Activated CD8-positive, alpha-beta T cell treated with anti-CD3 and anti-CD28 coated beads for 36 hours (primary cell): ENCODE measurements at regions not wholly inside any gene's neighbourhood (a gene's known extent, or its start where the extent isn't known, plus 50 kb on each side); places are given as distances from the start of the nearest gene placed in this dataset.
"Not testable (repeated sequence)": the region's sequence is repeated elsewhere in the genome, so short reads cannot be mapped to it uniquely, and the experiment has no call there.

Experiments
- ATAC-seq: fragments of 200-7000 bp; cut with Tn5 transposase; one replicate; pipeline ENCODE4 v1.10.0; 2021; ENCODE audit warnings: mild to moderate bottlenecking, moderate library complexity
- CTCF ChIA-PET: fragments of 350-600 bp; sonication (Branson Sonifier 250); formaldehyde crosslinking; loops from one replicate; lab custom pipeline; 2021; ENCODE audit warnings: antibody characterized with exemption; lab: Charles Lee
- POLR2A ChIA-PET: fragments of 350-600 bp; sonication (Branson Sonifier 250); formaldehyde crosslinking; loops from one replicate; lab custom pipeline; 2021; ENCODE audit warnings: antibody characterized with exemption; lab: Charles Lee
- DNase-seq: peaks from one replicate; pipeline ENCODE4 v3.0.0-alpha.2; 2020
- H3K27ac Mint-ChIP-seq: one replicate; pipeline ENCODE4 v1.8.0; 2021; ENCODE audit warnings: mild to moderate bottlenecking, mixed read lengths
- H3K27me3 Mint-ChIP-seq: one replicate; pipeline ENCODE4 v1.8.0; 2021; ENCODE audit warnings: mixed read lengths
- H3K36me3 Mint-ChIP-seq: one replicate; pipeline ENCODE4 v1.8.0; 2021; ENCODE audit warnings: low read depth, mixed read lengths
- H3K4me1 Mint-ChIP-seq: one replicate; pipeline ENCODE4 v1.8.0; 2021; ENCODE audit warnings: low read depth, mixed read lengths
- H3K4me3 Mint-ChIP-seq: one replicate; pipeline ENCODE4 v1.8.0; 2021; ENCODE audit warnings: mild to moderate bottlenecking, moderate library complexity, mixed read lengths
- H3K9me3 Mint-ChIP-seq: one replicate; pipeline ENCODE4 v1.8.0; 2021; ENCODE audit warnings: mixed read lengths
- intact Hi-C: fragments of 100-400 bp; cut with micrococcal nuclease; formaldehyde crosslinking; loops from one replicate; pipeline ENCODE4 v1.10.0; 2022
- TF ChIP-seq, protein P1 (sequence below): fragments of 200-600 bp; IDR thresholded peaks from one replicate; pipeline ENCODE4 v1.8.0; 2022; ENCODE audit warnings: antibody characterized with exemption, mild to moderate bottlenecking

DNA sequence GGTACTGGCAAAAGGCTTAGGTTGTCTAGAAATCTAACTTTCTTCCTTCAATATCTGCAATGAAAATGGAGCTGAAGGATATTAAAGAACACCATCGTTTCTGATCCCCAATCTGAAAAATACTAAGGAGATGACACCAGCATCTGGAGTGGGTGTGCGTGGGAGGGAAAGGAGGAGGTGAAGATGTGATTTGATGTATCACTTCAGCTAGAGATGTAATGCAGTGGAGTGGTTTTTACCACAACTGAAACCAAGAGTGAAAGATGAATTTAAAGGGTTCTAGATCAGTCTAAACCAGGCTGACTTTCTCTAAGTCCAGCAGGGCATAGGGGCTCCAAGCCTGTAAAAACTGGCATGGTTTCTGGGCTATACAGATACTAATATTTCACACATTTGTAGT is 148.4 kb downstream of the AKAP11 start:
- ChIA-PET POLR2A (interaction anchor here (0.6 to 1.8 kb wide), 3 partner anchors 14 to 330 kb away, joined by 3 to 5 read pairs (median 4); no protein-coding TSS in a partner anchor), CTCF (interaction anchor here (1.0 to 2.4 kb wide), 2 partner anchors 9 to 87 kb away, joined by 5 to 7 read pairs; no protein-coding TSS in a partner anchor)
- H3K27ac Mint-ChIP-seq = peak overlapping the region; percentile 7
- peaks cover 4% of the 10 kb centered on the region for H3K9me3 Mint-ChIP-seq
- intact Hi-C loops = no loop called here
- ATAC-seq (peak; percentile 88), DNase-seq (peak; percentile 82)
- peaks cover 39% of the 10 kb centered on the region for H3K36me3 Mint-ChIP-seq
- TF ChIP-seq, protein P1, sequence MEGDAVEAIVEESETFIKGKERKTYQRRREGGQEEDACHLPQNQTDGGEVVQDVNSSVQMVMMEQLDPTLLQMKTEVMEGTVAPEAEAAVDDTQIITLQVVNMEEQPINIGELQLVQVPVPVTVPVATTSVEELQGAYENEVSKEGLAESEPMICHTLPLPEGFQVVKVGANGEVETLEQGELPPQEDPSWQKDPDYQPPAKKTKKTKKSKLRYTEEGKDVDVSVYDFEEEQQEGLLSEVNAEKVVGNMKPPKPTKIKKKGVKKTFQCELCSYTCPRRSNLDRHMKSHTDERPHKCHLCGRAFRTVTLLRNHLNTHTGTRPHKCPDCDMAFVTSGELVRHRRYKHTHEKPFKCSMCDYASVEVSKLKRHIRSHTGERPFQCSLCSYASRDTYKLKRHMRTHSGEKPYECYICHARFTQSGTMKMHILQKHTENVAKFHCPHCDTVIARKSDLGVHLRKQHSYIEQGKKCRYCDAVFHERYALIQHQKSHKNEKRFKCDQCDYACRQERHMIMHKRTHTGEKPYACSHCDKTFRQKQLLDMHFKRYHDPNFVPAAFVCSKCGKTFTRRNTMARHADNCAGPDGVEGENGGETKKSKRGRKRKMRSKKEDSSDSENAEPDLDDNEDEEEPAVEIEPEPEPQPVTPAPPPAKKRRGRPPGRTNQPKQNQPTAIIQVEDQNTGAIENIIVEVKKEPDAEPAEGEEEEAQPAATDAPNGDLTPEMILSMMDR = no peak
- peaks cover 36% of the 10 kb centered on the region for H3K4me1 Mint-ChIP-seq
- no peaks in the 10 kb centered on the region for H3K27me3 Mint-ChIP-seq
- H3K4me3 Mint-ChIP-seq = no peak overlapping the region

DNA sequence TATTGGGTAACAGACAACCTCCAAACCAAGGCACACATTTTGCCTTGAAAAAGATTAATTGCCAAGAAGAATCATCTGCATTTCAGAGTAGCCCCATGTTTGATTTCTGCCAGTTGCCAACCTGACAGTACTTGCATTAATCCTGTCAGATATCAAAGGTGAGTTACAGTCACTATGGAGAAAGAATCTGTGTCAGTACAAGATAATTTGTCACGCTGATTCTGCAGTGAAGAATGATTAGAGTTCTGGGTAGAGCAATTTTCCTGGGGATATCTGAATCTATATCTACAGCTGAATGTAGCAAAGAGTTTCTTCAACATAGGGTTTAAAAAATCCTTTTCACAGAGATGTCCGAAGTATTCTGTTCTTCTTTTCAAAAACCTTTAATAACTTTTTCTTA is 150.7 kb downstream of the AKAP11 start:
- H3K27ac Mint-ChIP-seq = no peak overlapping the region
- no peak overlapping the region for H3K4me3 Mint-ChIP-seq
- intact Hi-C loops = no loop called here
- DNase-seq (no peak), ATAC-seq (no peak)
- no peaks in the 10 kb centered on the region for H3K27me3 Mint-ChIP-seq
- ChIA-PET CTCF (no interaction called here), POLR2A (interaction anchor here (1.0 kb wide), 1 partner anchor 9 kb away, joined by 3 read pairs; no protein-coding TSS in a partner anchor)
- TF ChIP-seq, protein P1 = no peak
- H3K9me3 Mint-ChIP-seq = peaks cover 4% of the 10 kb centered on the region
- peaks cover 32% of the 10 kb centered on the region for H3K4me1 Mint-ChIP-seq
- peaks cover 34% of the 10 kb centered on the region for H3K36me3 Mint-ChIP-seq

DNA sequence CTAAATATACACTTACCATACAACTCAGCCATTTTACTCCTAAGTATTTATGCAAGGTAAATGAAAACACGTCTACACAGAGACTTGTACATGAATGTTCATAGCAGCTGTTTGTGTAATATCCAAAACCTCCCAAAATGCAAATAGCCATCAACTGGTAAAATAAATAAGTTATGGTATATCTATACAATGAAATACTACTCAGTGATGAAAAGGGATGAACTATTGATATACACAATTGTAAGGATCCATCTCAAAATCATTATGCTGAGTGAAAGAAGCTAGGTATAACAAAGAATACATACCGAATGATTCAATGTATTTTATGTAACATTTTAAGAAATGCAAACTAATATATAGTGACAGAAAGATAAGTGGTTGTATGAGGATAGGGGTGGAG is 149.8 kb upstream of the TNFSF11 start:
- ChIA-PET CTCF (no interaction called here), POLR2A (no interaction called here)
- Mint-ChIP-seq H3K36me3 (peaks cover 30% of the 10 kb centered on the region), H3K27ac (no peak overlapping the region), H3K4me3 (no peak overlapping the region), H3K4me1 (peaks cover 20% of the 10 kb centered on the region), H3K27me3 (no peaks in the 10 kb centered on the region), H3K9me3 (peaks cover 4% of the 10 kb centered on the region)
- intact Hi-C loops = no loop called here
- TF ChIP-seq, protein P1 = no peak
- no peak for ATAC-seq
- no peak for DNase-seq

DNA sequence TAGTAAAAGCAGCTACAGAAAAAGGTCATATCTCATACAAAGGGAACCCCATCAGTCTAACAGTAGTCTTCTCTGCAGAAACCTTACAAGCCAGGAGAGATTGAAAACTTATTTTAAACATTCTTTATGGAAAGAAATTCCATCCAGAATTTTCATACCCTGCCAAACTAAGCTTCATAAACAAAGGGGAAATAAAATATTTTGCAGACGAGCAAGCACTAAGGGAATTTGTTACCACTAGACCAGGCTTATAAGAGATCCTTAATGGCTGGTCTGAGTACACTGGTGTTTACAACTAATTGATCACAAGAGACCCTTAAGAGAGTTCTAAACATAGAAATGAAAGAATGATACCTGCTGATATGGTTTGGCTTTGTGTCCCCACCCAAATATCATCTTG is 128.6 kb upstream of the TNFSF11 start:
- DNase-seq = no peak
- H3K36me3 Mint-ChIP-seq = peaks cover 62% of the 10 kb centered on the region
- ChIA-PET POLR2A (no interaction called here), CTCF (no interaction called here)
- ATAC-seq = no peak
- H3K4me3 Mint-ChIP-seq = no peak overlapping the region
- peaks cover 7% of the 10 kb centered on the region for H3K4me1 Mint-ChIP-seq
- intact Hi-C loops = no loop called here
- H3K27ac Mint-ChIP-seq = no peak overlapping the region
- H3K9me3 Mint-ChIP-seq = peaks cover 44% of the 10 kb centered on the region
- H3K27me3 Mint-ChIP-seq = no peaks in the 10 kb centered on the region
- TF ChIP-seq, protein P1 = no peak

DNA sequence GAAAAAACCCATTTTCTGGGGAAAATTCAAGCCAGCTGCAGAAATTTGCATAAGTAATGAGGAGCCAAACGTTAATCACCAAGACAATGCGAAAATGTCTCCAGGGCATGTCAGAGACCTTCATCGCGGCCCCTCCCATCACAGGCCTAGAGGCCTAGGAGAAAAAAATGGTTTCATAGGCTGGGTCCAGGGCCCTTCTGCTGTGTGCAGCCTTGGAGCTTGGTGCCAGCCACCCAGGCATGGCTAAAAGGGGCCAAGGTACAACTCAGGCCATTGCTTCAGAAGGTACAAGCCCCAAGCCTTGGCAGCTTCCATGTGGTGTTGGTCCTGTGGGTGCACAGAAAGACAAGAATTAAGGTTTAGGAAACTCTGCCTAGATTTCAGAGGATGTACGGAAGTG is 127.4 kb upstream of the TNFSF11 start:
- H3K27me3 Mint-ChIP-seq, intact Hi-C loops, DNase-seq, ATAC-seq, POLR2A ChIA-PET, H3K4me3 Mint-ChIP-seq, H3K27ac Mint-ChIP-seq, H3K4me1 Mint-ChIP-seq: not testable (repeated sequence)
- Mint-ChIP-seq H3K9me3 (peaks cover 44% of the 10 kb centered on the region), H3K36me3 (peaks cover 57% of the 10 kb centered on the region)
- CTCF ChIA-PET = interaction anchor here (1.1 kb wide), 1 partner anchor 113 kb away, joined by 3 read pairs; no protein-coding TSS in a partner anchor
